H1 (cell line): ENCODE measurements at regions not wholly inside any gene's neighbourhood (a gene's known extent, or its start where the extent isn't known, plus 50 kb on each side); places are given as distances from the start of the nearest gene placed in this dataset.

ENCODE experiments used
- FOSL1 ChIP-seq: IDR thresholded peaks from 2 replicates; pipeline ENCODE4 v1.6.1; 2011; ENCODE audit warnings: mild to moderate bottlenecking, low read depth, low read length, moderate library complexity; ENCODE audit not compliant: insufficient read depth
- HDAC6 ChIP-seq: IDR thresholded peaks from one replicate; pipeline ENCODE4 v1.7.1; 2012; ENCODE audit warnings: low read depth, mild to moderate bottlenecking, inconsistent platforms, low read length, moderate library complexity
- RXRA ChIP-seq: IDR thresholded peaks from 2 replicates; pipeline ENCODE4 v1.6.1; 2011; ENCODE audit warnings: low read depth, mild to moderate bottlenecking, low read length, moderate library complexity; ENCODE audit not compliant: insufficient read depth
- SP1 ChIP-seq: IDR thresholded peaks from 2 replicates; pipeline ENCODE4 v1.6.1; 2011; ENCODE audit warnings: low read depth, low read length
- SP2 ChIP-seq: IDR thresholded peaks from 2 replicates; pipeline ENCODE4 v1.6.1; 2012; ENCODE audit warnings: mild to moderate bottlenecking, low read length, inconsistent platforms
- TF ChIP-seq, protein P1 (sequence below): fragments of 300-600 bp; sonication (generic); IDR thresholded peaks from 2 replicates; pipeline ENCODE4 v1.7.1; 2012; ENCODE audit warnings: low read length, moderate library complexity, mild to moderate bottlenecking, inconsistent platforms; ENCODE audit not compliant: insufficient replicate concordance
- TF ChIP-seq, protein P2 (sequence below): IDR thresholded peaks from 2 replicates; pipeline ENCODE4 v1.6.1; 2012; ENCODE audit warnings: low read length, inconsistent platforms

DNA sequence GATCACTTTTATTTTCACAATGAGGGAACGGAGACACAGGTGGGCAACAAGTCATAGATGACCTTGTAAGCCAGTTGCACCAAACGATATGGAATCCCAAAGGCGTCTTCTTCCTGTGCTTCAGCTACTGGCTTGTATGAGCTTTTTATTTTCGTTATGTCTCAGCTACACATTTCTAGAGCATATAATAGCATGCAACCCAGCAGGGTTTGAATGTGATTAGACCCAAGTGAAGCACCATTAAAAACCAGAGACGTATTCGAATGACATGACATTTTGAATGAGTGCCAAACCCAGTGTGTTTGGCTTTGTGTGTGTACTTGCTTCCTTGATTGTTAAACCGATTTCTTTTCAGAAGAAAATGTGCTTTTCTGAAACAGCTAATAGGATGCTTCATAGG lies 963.2 kb upstream of the CELF2 start (continued):
- TF ChIP-seq, protein P1, sequence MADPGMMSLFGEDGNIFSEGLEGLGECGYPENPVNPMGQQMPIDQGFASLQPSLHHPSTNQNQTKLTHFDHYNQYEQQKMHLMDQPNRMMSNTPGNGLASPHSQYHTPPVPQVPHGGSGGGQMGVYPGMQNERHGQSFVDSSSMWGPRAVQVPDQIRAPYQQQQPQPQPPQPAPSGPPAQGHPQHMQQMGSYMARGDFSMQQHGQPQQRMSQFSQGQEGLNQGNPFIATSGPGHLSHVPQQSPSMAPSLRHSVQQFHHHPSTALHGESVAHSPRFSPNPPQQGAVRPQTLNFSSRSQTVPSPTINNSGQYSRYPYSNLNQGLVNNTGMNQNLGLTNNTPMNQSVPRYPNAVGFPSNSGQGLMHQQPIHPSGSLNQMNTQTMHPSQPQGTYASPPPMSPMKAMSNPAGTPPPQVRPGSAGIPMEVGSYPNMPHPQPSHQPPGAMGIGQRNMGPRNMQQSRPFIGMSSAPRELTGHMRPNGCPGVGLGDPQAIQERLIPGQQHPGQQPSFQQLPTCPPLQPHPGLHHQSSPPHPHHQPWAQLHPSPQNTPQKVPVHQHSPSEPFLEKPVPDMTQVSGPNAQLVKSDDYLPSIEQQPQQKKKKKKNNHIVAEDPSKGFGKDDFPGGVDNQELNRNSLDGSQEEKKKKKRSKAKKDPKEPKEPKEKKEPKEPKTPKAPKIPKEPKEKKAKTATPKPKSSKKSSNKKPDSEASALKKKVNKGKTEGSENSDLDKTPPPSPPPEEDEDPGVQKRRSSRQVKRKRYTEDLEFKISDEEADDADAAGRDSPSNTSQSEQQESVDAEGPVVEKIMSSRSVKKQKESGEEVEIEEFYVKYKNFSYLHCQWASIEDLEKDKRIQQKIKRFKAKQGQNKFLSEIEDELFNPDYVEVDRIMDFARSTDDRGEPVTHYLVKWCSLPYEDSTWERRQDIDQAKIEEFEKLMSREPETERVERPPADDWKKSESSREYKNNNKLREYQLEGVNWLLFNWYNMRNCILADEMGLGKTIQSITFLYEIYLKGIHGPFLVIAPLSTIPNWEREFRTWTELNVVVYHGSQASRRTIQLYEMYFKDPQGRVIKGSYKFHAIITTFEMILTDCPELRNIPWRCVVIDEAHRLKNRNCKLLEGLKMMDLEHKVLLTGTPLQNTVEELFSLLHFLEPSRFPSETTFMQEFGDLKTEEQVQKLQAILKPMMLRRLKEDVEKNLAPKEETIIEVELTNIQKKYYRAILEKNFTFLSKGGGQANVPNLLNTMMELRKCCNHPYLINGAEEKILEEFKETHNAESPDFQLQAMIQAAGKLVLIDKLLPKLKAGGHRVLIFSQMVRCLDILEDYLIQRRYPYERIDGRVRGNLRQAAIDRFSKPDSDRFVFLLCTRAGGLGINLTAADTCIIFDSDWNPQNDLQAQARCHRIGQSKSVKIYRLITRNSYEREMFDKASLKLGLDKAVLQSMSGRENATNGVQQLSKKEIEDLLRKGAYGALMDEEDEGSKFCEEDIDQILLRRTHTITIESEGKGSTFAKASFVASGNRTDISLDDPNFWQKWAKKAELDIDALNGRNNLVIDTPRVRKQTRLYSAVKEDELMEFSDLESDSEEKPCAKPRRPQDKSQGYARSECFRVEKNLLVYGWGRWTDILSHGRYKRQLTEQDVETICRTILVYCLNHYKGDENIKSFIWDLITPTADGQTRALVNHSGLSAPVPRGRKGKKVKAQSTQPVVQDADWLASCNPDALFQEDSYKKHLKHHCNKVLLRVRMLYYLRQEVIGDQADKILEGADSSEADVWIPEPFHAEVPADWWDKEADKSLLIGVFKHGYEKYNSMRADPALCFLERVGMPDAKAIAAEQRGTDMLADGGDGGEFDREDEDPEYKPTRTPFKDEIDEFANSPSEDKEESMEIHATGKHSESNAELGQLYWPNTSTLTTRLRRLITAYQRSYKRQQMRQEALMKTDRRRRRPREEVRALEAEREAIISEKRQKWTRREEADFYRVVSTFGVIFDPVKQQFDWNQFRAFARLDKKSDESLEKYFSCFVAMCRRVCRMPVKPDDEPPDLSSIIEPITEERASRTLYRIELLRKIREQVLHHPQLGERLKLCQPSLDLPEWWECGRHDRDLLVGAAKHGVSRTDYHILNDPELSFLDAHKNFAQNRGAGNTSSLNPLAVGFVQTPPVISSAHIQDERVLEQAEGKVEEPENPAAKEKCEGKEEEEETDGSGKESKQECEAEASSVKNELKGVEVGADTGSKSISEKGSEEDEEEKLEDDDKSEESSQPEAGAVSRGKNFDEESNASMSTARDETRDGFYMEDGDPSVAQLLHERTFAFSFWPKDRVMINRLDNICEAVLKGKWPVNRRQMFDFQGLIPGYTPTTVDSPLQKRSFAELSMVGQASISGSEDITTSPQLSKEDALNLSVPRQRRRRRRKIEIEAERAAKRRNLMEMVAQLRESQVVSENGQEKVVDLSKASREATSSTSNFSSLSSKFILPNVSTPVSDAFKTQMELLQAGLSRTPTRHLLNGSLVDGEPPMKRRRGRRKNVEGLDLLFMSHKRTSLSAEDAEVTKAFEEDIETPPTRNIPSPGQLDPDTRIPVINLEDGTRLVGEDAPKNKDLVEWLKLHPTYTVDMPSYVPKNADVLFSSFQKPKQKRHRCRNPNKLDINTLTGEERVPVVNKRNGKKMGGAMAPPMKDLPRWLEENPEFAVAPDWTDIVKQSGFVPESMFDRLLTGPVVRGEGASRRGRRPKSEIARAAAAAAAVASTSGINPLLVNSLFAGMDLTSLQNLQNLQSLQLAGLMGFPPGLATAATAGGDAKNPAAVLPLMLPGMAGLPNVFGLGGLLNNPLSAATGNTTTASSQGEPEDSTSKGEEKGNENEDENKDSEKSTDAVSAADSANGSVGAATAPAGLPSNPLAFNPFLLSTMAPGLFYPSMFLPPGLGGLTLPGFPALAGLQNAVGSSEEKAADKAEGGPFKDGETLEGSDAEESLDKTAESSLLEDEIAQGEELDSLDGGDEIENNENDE = no peak
- TF ChIP-seq SP2 (no peak), RXRA (no peak), SP1 (no peak), FOSL1 (no peak), HDAC6 (no peak)
- TF ChIP-seq, protein P2, sequence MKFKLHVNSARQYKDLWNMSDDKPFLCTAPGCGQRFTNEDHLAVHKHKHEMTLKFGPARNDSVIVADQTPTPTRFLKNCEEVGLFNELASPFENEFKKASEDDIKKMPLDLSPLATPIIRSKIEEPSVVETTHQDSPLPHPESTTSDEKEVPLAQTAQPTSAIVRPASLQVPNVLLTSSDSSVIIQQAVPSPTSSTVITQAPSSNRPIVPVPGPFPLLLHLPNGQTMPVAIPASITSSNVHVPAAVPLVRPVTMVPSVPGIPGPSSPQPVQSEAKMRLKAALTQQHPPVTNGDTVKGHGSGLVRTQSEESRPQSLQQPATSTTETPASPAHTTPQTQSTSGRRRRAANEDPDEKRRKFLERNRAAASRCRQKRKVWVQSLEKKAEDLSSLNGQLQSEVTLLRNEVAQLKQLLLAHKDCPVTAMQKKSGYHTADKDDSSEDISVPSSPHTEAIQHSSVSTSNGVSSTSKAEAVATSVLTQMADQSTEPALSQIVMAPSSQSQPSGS = no peak
